HG03432 (cell line): ENCODE measurements at regions not wholly inside any gene's neighbourhood (a gene's known extent, or its start where the extent isn't known, plus 50 kb on each side); places are given as distances from the start of the nearest gene placed in this dataset.

Experiments used
- ATAC-seq: cut with Tn5 transposase; IDR thresholded peaks from one replicate; pipeline ENCODE4 v1.9.1; 2021; ENCODE audit warnings: mild to moderate bottlenecking, moderate library complexity; ENCODE audit not compliant: unreplicated experiment

DNA sequence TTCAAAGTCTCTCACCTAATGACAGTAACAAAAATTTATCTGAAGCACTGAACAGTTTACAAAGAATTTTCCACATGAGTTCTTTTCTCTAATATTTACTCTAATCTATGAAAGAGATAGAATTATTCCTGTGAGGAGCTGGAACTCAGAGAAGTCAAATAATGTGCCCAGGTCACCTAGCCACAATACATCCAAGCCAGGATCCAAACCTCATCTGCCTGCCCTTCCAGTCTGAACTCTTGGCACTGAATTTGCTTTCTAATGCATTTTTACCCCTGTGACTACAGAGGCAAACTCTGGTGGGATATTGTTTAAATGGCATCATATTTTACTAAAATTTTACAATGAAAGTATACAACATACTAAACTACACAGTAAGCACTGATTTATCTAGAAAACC is 191.4 kb upstream of the RORA start:
- no peak for ATAC-seq

DNA sequence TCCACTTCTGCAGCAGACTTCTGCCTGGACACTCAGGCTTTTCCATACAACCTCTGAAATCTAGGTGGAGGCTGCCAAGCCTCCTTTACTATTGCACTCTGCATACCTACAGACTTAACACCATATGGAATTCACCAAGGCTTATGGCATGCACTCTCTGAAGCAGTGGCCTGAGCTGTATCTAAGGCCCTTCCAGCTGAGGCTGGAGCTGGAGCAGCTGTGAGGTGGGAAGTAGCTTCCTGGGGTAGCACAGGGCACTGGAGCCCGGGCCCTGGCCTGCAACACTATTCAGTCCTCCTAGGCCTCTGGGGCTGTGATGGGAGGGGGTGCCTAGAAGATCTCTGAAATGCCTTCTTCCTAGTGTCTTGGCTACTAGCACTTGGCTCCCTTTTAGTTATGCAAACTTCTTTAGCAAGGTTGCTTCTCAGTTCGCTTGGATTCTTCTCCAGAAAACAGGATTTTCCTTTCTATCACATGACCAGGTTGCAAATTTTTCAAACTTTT is 186.6 kb upstream of the RORA start:
- no peak for ATAC-seq

GRCh38 chr15:61411902-61412510 is 182.9 kb upstream of the RORA start:
- no peak for ATAC-seq

- no peak for ATAC-seq
Observed at GRCh38 chr15:61410662-61411061, 181.6 kb upstream of the RORA start.

- ATAC-seq: no peak
Observed at GRCh38 chr15:61404567-61404966, 175.5 kb upstream of the RORA start.

DNA sequence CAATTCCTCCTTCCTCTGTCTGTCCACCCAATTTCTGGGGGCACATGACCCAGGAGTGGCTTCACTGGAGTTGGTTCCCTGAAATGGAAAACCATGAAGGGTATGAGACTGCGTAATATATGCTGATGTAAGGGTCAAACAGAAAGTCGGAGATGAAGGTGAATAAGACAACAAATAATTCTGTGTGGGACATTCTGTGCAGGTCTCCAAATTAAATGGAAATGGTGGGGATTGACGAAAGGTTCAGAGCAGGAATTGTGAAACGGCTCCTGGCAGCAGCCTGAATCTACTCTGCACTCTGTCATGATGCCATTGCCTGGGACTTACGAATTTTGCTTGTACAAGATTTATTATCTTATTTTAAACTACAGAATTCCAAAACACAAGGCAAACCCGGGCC is 174.8 kb upstream of the RORA start:
- ATAC-seq: no peak

DNA sequence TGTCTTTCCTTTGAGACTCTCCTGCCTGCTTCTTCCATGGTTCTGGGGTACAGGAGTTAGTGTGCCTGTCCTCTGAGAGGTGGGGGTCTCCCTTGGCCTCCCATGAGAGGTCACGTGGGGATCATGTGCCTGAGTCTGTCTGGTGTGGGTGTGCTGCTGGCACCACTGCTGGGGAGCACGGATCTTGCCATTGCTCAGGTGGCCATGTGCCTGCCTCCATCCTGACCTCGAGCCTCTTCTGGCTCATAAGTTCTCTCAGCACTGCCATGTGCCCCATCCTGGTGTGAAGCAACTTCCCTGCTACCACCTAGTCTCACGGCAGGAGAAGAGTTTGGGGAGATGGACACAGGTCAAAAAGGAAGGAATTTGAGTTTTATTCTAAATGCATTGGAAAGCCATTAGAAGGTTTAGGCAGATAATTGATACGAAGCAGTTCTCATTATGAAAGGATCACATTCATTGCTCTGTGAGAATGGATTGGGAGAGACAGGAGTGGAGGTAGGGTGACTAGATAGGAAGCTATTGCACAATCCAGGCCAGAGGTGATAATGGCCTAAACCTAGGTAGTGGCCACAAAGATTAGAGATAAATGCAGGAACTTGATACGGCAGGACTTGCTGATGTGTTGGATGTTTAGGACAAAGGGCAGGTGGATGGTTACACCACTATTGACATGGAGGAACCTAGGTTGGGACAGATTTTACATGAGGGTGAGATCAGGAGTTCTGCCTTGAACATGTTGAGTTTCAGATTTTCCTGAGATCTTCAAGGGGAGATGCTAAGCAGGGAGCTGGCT is 173.0 kb upstream of the RORA start:
- no peak for ATAC-seq

GRCh38 chr15:61398310-61398709 is 169.2 kb upstream of the RORA start:
- no peak for ATAC-seq

- ATAC-seq: no peak
Observed at GRCh38 chr15:61396235-61396919, 167.3 kb upstream of the RORA start.

DNA sequence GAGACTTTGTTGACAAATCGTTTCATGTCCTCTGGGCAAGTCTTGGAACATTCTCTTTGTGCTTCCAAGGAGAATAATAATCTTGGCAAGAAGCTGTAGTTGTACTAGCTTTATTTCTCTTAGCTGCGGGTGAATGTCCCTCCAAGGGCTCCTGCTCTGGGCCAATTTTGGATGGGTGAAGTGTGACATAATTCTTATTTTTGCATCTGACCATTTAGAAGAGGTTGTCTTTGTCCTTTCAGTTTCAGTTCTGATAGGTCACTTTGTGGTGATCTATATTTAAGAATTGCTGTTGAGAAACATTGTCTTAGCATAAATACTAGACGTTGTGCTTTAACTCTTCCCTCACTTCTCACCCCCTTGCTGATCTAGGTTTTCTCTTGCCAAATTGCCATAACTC is 164.8 kb upstream of the RORA start:
- ATAC-seq: no peak

- no peak for ATAC-seq
Observed at GRCh38 chr15:61393524-61393923, 164.4 kb upstream of the RORA start.

DNA sequence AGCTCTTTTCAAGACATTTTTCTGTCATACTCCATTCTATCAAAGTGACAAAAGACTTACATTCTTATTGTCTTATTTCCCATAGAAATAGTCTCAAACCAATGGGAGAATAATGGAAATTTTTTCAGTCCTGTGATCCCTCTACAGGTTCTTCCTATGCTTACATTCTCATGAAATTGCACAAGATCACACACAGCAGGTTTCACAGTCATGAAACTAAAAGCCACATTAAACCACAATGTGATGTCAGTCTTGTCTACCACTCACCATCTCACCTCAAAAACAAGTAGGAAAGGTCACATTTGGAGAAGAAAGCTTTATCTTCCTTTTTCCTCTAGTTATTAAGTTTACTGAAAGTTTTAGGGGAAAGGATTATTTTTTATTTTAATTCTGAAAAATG is 161.0 kb upstream of the RORA start:
- no peak for ATAC-seq

- no peak for ATAC-seq
Observed at GRCh38 chr15:61389334-61390028, 160.4 kb upstream of the RORA start.

- ATAC-seq: no peak
Observed at GRCh38 chr15:61387675-61388074, 158.6 kb upstream of the RORA start.

DNA sequence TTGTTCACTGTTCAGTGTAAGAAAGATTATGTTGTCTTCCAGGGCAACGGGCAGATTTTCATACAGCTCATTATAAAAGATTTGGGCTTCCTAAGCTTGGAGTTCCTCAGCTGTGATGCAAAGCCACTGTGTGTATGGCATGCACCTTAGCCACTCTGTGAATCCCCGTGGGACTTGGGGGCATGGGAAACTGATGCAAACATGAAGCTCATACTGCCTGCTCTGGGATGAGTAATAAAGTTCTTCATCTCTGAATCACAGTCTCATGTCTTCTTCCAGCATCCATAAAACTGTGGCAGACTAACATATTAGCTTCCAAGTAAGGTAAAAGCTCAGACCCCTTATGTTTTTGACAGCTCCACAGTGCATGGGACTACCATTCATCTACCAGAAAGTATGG is 154.3 kb upstream of the RORA start:
- no peak for ATAC-seq

DNA sequence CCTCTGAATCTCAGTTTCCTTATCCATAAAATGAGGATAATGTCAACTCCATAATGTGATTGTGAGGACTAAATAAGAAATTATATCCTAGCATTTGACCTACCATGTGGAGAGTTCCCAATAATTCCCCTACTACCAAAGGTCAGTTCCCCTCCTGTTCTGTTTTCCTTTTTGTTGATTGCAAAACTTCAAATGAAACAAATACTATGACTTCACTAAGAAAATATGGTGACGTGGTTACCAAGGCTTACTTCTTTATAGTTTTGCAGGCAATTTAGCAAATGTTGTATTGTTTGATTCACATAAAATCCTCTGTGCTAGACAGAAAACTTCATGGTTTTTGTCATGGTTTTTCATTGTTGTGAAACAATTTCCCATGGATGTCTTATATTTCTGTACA is 153.8 kb upstream of the RORA start:
- no peak for ATAC-seq

DNA sequence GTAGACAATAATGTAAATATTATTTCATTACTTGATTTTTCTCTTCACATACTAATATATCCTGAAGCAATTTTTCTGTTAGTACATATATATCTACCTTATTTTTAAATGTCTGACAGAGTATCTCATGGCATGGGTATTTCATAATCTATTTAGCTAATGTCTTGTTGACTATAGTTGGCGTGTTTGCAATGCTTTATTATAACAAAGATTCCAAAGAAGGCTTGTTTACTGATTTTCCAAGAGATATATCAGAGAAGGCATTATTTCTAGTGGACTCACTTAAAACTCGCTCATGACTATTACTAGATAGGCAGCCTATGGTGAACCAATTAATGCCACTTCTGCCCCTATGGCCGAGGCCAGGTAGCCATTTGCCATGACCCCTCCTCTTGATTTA is 152.4 kb upstream of the RORA start:
- no peak for ATAC-seq

- ATAC-seq: no peak
Observed at GRCh38 chr15:61380270-61380669, 151.2 kb upstream of the RORA start.

GRCh38 chr15:61379005-61379404 is 149.9 kb upstream of the RORA start:
- no peak for ATAC-seq

GRCh38 chr15:61376961-61377360 is 147.9 kb upstream of the RORA start:
- no peak for ATAC-seq

- ATAC-seq: no peak
Observed at GRCh38 chr15:61376516-61376915, 147.4 kb upstream of the RORA start.
